ENCODE measurements at regions not wholly inside any gene's neighbourhood (a gene's known extent, or its start where the extent isn't known, plus 50 kb on each side); places are given as distances from the start of the nearest gene placed in this dataset.

GRCh38 chr15:85296615-85297402 is 83.6 kb upstream of the AKAP13 start:
- no peak overlapping the region for H3K4me3 ChIP-seq (ENCODE audit: low read depth, low read length)
- DNase-seq (ENCODE audit: low read depth), result peak; percentile 86
- peak; percentile 86 for TF ChIP-seq CTCF (IDR thresholded peaks at IDR 0.05; ENCODE audit: low read depth, low read length)
- no peak for TF ChIP-seq POLR2A (IDR thresholded peaks at IDR 0.05; ENCODE audit: extremely low read depth, insufficient read length)
- TF ChIP-seq MAX (IDR thresholded peaks at IDR 0.05; ENCODE audit: low read depth, low read length), result peak; percentile 45; the same call in 1 of the 2 replicates
- TF ChIP-seq MYC (IDR thresholded peaks at IDR 0.05; ENCODE audit: low read depth, low read length), result 0 out of 2 replicates have a peak, but pooled peaks have one; percentile 35

- no peak for DNase-seq (ENCODE audit: low read depth)
- H3K4me3 ChIP-seq (ENCODE audit: low read depth, low read length), result no peak overlapping the region
- TF ChIP-seq CTCF (IDR thresholded peaks at IDR 0.05; ENCODE audit: low read depth, low read length) (no peak), MYC (IDR thresholded peaks at IDR 0.05; ENCODE audit: low read depth, low read length) (no peak)
Measured at GRCh38 chr15:85297537-85297936, 82.9 kb upstream of the AKAP13 start.

- no peak for TF ChIP-seq MAX (IDR thresholded peaks at IDR 0.05; ENCODE audit: low read depth, low read length)
- TF ChIP-seq POLR2A (IDR thresholded peaks at IDR 0.05; ENCODE audit: extremely low read depth, insufficient read length), result no peak
- no peak overlapping the region for H3K4me3 ChIP-seq (ENCODE audit: low read depth, low read length)
- DNase-seq (ENCODE audit: low read depth), result no peak
Measured at GRCh38 chr15:85298366-85298765, 82.0 kb upstream of the AKAP13 start.

- H3K4me3 ChIP-seq (ENCODE audit: low read depth, low read length), result no peak overlapping the region
- DNase-seq (ENCODE audit: low read depth), result no peak
- TF ChIP-seq POLR2A (IDR thresholded peaks at IDR 0.05; ENCODE audit: extremely low read depth, insufficient read length), result no peak
- TF ChIP-seq CTCF (IDR thresholded peaks at IDR 0.05; ENCODE audit: low read depth, low read length), result no peak
- TF ChIP-seq MAX (IDR thresholded peaks at IDR 0.05; ENCODE audit: low read depth, low read length), result no peak
- no peak for TF ChIP-seq MYC (IDR thresholded peaks at IDR 0.05; ENCODE audit: low read depth, low read length)
Measured at GRCh38 chr15:85298941-85299340, 81.5 kb upstream of the AKAP13 start.

- H3K4me3 ChIP-seq (ENCODE audit: low read depth, low read length), result no peak overlapping the region
Measured at GRCh38 chr15:85302271-85302670, 78.1 kb upstream of the AKAP13 start.

More at GRCh38 chr15:85302271-85302670, 78.1 kb upstream of the AKAP13 start:
- no peak for DNase-seq (ENCODE audit: low read depth)
- TF ChIP-seq POLR2A (IDR thresholded peaks at IDR 0.05; ENCODE audit: extremely low read depth, insufficient read length) (no peak), MAX (IDR thresholded peaks at IDR 0.05; ENCODE audit: low read depth, low read length) (no peak), MYC (IDR thresholded peaks at IDR 0.05; ENCODE audit: low read depth, low read length) (no peak), CTCF (IDR thresholded peaks at IDR 0.05; ENCODE audit: low read depth, low read length) (no peak)
